Suppressor macrophage treated with lipopolysaccharide for 4 hours (primary cell): ENCODE measurements at regions not wholly inside any gene's neighbourhood (a gene's known extent, or its start where the extent isn't known, plus 50 kb on each side); places are given as distances from the start of the nearest gene placed in this dataset.
"Not testable (repeated sequence)": the region's sequence is repeated elsewhere in the genome, so short reads cannot be mapped to it uniquely, and the experiment has no call there.

Source experiments
- DNase-seq: peaks from one replicate; pipeline ENCODE4 v3.0.0-alpha.2; 2020

DNA sequence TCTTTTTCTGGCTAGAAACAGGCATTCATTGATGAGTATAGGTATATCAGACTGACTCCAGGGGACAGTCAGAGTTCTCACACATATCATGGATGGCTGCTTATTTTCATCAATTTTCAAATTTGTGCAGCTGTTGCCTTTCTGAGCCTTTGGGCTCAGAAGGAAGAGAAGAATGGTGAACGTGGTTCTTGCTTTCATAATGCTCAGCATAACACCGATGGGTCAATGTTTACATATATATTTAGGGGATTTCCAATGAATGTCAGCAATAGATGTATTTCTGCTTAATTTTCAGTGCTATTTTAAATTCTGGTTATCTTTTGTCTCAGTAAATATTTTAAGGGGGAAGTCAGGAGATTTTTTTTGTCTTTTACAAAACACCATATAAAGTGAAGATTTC is 581.4 kb upstream of the DPPA4 start:
- no peak for DNase-seq

DNA sequence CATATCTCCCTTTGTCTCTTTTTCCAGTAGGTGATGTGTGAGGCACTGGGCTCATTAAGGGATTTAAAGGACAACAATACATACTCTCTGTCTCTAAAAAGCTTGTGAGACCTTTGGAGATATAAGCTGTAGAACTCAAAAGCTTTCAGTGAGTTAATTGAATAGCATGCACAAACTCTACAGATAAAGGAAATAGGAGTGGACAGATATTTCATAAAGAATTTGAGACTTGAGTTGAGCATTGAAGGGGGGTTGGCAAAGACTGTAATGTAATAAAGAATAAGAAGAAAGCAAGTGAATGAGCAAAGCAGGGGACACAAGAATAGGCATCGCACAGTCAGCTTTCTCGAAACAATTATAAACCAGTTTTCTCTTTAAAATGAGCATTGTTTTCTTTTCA is 583.4 kb upstream of the DPPA4 start:
- no peak for DNase-seq

- no peak for DNase-seq
Observed at GRCh38 chr3:109921509-109921908, 584.2 kb upstream of the DPPA4 start.

DNA sequence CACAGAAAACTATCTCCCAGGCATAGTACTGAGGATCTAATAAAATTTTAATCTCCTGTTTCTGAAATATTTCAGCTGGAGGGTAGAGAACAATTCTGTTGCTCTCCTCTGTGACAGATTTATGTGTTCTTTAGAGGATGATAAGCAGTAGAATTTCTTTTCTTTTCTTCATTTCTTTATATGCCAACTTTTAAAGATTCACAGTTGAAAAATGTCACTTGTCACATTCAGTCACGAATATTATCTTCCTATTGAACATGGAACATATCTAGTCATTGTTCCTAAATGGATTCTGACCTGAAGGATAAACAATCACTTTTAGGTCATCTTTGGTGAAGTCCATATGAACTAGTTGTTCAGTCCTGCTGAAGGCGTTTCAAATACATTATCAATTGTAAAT is 585.5 kb upstream of the DPPA4 start:
- DNase-seq: no peak

DNA sequence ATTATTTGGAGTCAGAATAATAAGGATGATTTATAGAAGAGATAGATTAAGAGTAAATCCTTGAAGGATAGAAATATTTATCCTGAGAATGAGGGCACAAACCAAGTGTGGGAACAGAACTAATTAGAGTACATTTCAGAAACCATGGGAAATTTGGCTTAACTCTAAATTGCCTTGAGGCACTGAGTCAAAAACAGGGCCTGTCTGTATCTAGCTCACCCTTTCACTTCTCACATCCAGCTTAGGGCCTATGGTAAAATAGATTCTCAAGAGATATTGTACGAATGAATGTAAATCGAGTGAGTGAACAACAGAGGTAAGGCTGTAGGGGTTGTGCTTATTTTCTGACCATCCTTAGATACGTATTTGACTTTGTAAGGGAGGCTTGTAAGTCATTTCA is 586.1 kb upstream of the DPPA4 start:
- no peak for DNase-seq

DNA sequence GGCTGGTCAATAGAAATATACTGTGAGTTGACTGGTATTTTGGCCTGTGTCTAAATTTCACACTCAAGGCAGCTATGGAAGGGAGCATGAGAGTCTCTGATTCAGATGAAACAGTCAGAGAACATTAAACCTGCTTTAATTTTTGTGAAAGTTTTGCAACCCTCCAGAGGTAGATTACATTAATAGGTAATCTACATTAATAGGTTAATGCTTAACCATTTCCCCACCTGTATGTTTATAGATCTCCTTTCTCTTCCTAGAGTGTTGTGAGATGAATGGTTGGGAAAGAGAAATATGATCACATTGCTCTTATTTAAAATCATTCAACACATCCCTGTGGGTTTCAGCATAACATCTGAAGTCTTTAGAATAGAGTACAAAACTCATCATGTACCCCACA is 586.9 kb upstream of the DPPA4 start:
- no peak for DNase-seq

DNA sequence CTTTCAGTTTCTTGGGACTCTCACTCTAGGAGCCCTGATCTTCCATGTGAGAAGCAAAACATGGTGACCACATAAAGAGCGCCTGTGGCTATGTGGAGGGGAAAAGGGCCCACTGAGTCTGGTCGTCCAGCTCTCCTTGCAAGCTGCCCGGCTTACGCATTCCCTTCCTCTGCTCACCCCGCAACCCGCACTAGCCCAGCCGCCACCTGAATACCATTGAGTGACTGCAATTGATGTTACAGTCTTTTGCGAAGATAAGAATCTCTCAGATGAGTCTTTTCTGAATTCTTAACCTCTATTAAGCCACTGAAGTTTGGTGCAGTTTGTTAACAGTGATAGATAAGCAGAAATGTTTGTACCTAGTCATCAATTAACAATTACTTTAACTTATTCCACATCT is 589.0 kb upstream of the DPPA4 start:
- DNase-seq: no peak

DNA sequence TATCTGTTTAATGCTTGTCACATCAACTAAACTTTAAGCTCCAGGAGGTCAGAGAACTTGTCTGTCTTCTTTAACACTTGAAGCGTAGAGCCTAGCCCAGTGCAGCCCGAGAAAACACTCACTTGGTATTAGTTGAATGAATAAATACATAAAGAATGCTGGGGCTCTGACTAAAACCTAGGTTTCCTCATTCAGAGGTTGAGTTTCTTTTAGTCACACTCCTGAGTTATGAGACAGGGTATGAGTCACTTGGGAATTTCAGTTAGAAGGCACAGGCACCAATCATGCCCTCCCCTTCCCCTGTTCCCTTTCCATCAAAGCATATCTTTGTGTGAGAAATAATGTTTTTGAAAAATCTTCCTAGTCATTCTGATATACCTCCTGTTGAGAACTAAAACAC is 589.8 kb upstream of the DPPA4 start:
- no peak for DNase-seq

DNA sequence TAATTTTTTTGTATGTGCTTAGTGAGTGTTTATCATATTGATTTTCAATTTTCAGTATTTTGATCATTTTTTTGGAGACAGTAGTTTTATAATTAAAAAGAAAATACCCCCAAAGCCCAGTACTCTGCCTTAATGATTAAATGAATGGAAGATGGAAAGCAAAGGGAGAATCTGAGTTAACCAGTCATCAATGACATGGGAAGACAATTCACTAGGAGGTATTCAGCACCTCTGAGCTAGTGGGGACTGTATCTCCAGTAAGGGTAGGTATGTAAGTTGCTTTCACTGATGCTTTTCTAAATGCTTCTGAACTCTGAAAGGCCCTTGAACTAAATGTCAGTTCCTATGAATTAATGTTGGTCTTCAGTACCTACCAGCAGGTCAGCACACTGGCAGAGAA is 590.4 kb upstream of the DPPA4 start:
- DNase-seq: no peak

DNA sequence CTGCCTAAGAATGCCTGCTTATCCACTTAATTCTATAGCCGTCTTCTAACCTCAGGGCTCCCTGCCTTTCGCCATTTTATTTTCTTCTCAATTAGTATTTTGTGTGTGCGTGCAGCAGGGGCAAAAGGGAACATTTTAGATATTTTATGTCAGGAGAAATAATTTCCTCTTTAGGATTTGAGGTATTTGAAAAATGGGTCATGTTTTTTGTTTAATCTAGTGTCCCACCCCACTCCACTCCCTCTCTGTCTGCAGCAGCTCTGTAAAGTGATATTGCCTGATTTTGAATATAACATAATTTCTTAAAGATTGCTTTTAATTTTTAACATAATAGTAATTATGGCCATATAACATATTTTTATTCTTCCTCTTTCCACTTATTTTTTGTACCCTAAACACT is 593.2 kb upstream of the DPPA4 start:
- no peak for DNase-seq

DNA sequence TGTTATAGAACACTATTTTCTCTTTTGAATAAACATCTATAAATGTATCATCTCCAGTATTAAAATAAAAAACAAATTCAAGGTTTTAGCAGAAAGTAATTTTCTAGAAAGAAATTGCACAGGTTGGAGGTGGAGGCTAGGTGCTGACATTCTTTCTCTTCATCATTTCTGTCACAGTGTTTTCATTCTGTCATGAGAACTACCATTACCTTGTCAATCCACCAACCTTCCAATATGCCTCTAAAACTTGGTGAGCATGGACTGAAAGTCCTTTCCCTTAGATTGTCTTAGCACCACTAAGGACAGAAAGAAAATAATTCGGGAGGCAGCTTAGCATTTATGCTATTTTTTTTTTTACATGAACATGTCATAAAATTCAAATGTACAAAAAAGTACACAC is 596.2 kb upstream of the DPPA4 start:
- no peak for DNase-seq

DNA sequence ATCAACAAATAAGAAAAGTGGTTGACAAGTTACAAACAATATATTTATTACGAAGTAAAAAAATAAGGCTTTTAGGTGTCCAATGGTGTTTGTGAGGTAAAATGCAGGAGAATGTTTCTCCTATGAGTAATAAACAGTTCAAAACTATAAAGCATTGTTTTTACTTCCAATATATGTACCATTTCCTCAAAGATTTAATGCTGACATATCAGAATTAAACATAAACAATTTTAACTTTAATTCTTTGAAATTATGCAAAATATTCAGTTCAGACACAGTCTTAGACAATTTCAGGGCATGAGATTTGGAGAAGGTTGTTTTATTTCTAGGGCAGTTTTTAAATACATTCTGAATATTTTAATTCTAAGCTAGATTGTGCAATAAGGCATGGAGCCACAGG is 602.5 kb upstream of the DPPA4 start:
- no peak for DNase-seq

DNA sequence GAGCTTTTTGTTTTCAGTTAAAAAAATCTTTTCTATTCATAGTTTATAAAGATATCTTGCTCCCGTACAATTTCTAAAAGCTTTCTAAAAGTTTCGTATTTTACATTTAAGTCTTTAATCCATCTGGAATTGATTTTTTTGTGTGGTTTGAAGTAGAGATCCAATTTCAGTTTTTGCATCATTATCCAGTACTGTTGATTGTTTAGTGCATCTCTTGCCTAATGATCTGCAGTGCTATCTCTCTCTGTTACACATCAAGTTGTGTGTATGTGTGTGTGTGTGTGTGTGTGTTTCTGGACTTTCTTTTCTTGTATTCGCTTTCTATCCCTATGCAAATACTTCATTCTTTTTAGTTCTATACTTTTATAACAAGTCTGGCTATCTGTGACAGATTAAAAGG is 605.8 kb upstream of the DPPA4 start:
- no peak for DNase-seq

- no peak for DNase-seq
Observed at GRCh38 chr3:109944836-109945235, 607.5 kb upstream of the DPPA4 start.

DNA sequence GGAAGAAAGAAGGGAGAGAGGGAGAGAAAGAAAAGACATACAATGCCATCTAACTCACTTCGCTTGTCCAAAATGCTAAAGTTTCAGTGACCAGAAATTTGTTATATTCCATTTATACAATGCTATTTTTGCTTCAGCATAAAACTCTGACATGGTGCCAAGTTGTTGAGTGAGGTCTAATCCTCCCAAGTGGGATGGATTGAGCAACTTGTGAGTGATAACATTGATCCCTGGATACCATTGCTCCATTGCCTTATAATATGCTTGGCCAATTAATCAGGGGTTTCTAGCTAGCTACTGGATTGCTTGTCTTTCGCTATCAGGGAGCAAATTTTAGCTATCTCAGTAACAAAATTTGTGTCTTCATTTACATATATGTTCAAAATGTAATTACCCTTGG is 615.6 kb upstream of the DPPA4 start:
- DNase-seq: no peak

GRCh38 chr3:109963831-109964230 is 626.5 kb upstream of the DPPA4 start:
- DNase-seq: no peak

DNA sequence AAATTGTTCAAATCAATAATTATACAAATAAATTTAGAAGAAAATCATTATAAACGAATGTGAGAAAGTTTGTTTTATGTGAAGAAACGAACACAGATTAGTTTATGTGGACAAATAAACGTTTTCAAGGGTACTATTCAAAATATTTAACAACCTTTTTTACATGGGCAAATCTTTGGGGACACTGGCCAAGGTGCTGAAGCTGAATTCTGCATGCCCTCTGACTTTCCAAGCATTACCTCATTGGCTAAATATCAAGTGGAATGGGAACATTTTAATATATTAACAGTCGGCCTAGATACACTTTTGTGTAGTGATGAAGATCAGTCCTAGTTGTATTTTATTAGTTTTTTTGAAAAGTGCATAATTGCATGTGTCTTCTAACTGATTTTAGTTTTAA is 636.4 kb upstream of the DPPA4 start:
- DNase-seq: no peak

GRCh38 chr3:109977897-109978296 is 640.6 kb upstream of the DPPA4 start:
- no peak for DNase-seq

DNA sequence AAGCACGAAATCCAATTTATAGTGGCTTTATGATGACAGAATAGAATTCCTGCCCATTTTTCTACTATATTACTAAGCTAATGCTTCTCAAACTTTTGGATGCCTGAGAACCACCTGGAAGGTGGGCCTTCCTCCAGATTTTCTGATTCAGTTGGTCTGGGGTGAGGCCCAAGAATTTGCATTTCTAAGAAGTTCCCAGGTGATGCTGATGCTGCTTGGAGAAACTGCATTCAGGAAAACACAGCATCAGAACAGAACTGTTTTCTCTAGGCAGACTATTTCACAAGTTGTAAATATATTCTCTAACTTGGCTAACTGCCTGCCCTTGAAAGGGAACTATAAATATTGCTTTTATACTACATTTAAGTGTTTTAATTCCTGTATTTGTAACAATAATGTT is 644.9 kb upstream of the DPPA4 start:
- DNase-seq: no peak

DNA sequence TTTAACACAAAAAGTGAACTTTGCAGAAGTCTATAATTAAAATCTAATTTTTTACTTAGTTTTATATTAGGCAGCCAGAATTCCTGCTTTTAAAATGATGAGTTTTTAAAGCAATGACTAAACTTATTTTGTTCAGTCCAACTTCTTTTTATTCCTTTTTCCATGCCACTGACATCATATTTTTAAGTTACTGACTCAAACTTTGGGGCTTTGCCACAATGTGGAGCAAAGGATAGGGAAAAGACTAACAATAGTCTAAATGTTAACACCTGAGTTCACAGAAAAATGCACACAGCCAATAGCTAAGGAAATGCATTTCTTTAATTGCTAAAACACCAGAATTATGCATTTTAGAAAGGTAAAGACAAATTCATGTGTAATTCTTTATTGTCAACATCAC is 647.6 kb upstream of the DPPA4 start:
- DNase-seq: no peak

- DNase-seq: no peak
Observed at GRCh38 chr3:109985943-109986555, 648.7 kb upstream of the DPPA4 start.

DNA sequence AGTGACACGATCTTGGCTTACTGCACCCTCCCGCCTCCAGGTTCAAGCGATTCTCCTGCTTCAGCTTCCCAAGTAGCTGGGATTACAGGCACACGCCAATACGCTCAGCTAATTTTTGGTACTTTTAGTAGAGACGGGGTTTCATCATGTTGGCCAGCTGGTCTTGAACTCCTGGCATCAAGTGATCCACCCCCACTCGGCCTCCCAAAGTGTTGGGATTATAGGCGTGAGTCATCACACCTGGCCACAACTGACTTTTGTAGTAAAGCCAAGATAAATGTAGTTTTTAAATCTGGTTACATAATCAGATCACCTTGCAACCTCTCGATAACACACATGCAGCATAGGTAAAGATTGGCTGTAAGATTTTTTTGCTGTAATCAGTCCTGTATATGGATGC is 657.5 kb upstream of the DPPA4 start:
- DNase-seq: no peak

DNA sequence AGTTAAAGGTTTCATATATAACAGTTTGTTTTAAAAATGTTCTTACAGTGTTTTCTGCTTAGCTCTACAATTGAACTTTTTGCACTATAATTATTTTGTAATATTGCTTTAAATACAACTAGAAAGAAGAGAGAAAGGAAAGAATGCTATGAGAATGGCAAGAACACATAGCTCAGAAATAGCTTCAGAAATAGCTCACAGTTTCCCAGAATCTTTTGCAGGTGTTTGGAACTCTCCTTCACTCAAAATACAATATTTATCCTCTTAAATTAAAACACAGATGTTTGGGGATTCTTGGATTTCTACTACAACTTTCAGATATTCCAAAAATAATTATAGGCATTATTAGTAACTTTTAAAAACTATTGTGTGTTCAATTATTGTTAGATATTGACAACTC is 658.0 kb upstream of the DPPA4 start:
- no peak for DNase-seq

DNA sequence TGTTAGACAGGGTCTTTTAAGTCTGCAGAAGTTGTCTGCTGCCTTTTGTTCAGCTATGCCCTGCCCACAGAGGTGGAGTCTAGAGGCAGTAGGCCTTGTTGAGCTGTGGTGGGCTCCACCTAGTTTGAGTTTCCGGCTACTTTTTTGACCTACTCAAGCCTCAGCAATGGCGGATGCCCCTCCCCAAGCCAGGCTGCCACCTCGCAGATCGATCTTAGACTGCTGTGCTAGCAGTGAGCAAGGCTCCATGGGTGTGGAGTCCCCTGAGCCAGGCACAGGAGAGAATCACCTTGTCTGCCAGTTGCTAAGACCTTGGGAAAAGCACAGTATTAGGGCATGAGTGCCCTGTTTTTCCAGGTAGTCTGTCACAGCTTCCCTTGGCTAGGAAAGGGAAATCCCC is 664.6 kb upstream of the DPPA4 start:
- DNase-seq: not testable (repeated sequence)

DNA sequence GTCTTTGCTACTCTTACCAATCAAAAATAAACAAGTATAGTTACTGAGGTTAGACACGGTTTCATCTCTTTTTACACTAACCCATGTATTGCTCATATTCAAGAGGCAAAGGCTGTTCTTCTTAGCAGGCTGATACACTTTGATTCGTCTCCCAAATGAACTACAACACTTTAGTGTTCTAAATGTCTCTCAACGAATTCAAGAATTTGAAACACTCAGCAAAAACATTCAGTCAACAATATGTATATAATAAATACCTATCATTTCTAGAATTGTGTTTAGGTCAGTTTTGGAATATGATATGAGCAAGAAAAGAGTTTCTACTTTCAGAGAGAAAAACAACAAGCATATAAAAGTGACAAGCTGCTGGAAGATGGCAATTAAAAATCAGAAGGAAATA is 669.6 kb upstream of the DPPA4 start:
- DNase-seq: no peak
